Smooth muscle cell (in vitro differentiated cells): ENCODE measurements at regions not wholly inside any gene's neighbourhood (a gene's known extent, or its start where the extent isn't known, plus 50 kb on each side); places are given as distances from the start of the nearest gene placed in this dataset.
"Not testable (repeated sequence)": the region's sequence is repeated elsewhere in the genome, so short reads cannot be mapped to it uniquely, and the experiment has no call there.

Experiments
- DNase-seq: peaks from one replicate; lab custom pipeline; 2025; ENCODE audit not compliant: unreplicated experiment; lab: John Stamatoyannopoulos, UW
- H2AFZ ChIP-seq: fragments of 200-600 bp; sonication (generic); 2 replicates; pipeline ENCODE4 v1.6.0; 2016; ENCODE audit warnings: antibody characterized with exemption, low read depth, mild to moderate bottlenecking
- H3F3A ChIP-seq: fragments of 200-600 bp; sonication (generic); 2 replicates; pipeline ENCODE4 v1.6.0; 2017; ENCODE audit warnings: antibody characterized with exemption, low read depth
- H3K27ac ChIP-seq: fragments of 200-600 bp; sonication (generic); 2 replicates; pipeline ENCODE4 v1.5.1; 2016; ENCODE audit warnings: low read depth, mild to moderate bottlenecking
- H3K27me3 ChIP-seq: fragments of 200-600 bp; sonication (generic); 2 replicates; pipeline ENCODE4 v1.6.1; 2016; ENCODE audit warnings: low read depth, mild to moderate bottlenecking
- H3K36me3 ChIP-seq: fragments of 200-600 bp; sonication (generic); 2 replicates; pipeline ENCODE4 v1.5.1; 2016; ENCODE audit warnings: low read depth
- H3K4me1 ChIP-seq: fragments of 200-600 bp; sonication (generic); 2 replicates; pipeline ENCODE4 v1.5.1; 2016; ENCODE audit warnings: low read depth
- H3K4me2 ChIP-seq: fragments of 200-600 bp; sonication (generic); 2 replicates; pipeline ENCODE4 v1.6.0; 2016; ENCODE audit warnings: mild to moderate bottlenecking
- H3K4me3 ChIP-seq: fragments of 200-600 bp; sonication (generic); 2 replicates; pipeline ENCODE4 v1.5.1; 2016; ENCODE audit warnings: mild to moderate bottlenecking
- H3K79me2 ChIP-seq: fragments of 200-600 bp; sonication (generic); 2 replicates; pipeline ENCODE4 v1.6.0; 2016; ENCODE audit warnings: low read depth, mild to moderate bottlenecking
- H3K9ac ChIP-seq: fragments of 200-600 bp; sonication (generic); 2 replicates; pipeline ENCODE4 v1.6.0; 2016; ENCODE audit warnings: low read depth
- H3K9me3 ChIP-seq: fragments of 200-600 bp; sonication (generic); replicated peaks from 2 replicates; pipeline ENCODE4 v1.5.1; 2016; ENCODE audit warnings: low read depth
- H4K20me1 ChIP-seq: fragments of 200-600 bp; sonication (generic); 2 replicates; pipeline ENCODE4 v1.6.0; 2016; ENCODE audit warnings: low read depth
- WGBS: methylation state at CpG from one replicate; pipeline ENCODE4 v1.1.7; 2016; ENCODE audit warnings: low lambda C conversion rate; 5-methylcytosine and 5-hydroxymethylcytosine counted together
- TF ChIP-seq, protein P1 (sequence below): fragments of 200-600 bp; sonication (generic); IDR thresholded peaks from 2 replicates; pipeline ENCODE4 v1.5.1; 2017; ENCODE audit warnings: borderline replicate concordance, mild to moderate bottlenecking, antibody characterized with exemption; ENCODE audit not compliant: insufficient read depth, poor library complexity, severe bottlenecking

DNA sequence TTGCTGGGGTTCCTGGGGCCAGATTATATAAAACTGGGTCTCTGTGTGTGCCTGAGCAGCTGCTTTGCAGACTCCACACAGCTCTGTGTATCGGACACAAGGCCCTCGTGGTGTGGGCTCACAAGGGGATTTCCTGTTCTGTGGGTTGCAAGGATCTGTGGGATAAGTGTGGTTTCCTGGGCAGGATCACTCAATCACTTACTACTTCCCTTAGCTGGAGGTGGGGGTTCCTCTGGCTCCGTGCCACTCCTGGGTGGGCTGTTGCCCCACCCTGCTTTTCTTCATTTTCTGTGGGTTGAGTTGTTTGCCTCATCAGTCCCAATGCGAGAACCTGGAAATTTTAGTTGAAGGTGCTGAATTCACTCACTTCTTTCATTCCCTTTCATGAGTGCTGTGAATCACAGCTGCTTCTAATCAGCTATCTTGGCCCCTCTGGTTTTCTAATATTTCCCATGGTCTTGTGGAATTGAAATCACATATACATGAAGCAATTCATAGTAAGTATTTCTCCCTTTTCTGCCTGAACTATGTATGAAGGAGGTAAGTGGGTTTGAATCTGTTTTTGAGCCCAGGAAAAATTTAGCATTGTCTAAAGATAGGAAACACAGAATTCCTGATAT lies 196.3 kb downstream of the DCDC2C start:
- Histone ChIP-seq H3K4me3 (no peak overlapping the region), H3K27me3 (no peaks in the 10 kb centered on the region), H3K79me2 (no peaks in the 10 kb centered on the region), H3K9me3 (no peaks in the 10 kb centered on the region), H3K27ac (no peak overlapping the region), H3K36me3 (no peaks in the 10 kb centered on the region), H4K20me1 (no peaks in the 10 kb centered on the region), H3K4me2 (no peak overlapping the region), H2AFZ (no peak overlapping the region), H3K9ac (no peak overlapping the region), H3F3A (no peaks in the 10 kb centered on the region), H3K4me1 (no peaks in the 10 kb centered on the region)
- TF ChIP-seq, protein P1, sequence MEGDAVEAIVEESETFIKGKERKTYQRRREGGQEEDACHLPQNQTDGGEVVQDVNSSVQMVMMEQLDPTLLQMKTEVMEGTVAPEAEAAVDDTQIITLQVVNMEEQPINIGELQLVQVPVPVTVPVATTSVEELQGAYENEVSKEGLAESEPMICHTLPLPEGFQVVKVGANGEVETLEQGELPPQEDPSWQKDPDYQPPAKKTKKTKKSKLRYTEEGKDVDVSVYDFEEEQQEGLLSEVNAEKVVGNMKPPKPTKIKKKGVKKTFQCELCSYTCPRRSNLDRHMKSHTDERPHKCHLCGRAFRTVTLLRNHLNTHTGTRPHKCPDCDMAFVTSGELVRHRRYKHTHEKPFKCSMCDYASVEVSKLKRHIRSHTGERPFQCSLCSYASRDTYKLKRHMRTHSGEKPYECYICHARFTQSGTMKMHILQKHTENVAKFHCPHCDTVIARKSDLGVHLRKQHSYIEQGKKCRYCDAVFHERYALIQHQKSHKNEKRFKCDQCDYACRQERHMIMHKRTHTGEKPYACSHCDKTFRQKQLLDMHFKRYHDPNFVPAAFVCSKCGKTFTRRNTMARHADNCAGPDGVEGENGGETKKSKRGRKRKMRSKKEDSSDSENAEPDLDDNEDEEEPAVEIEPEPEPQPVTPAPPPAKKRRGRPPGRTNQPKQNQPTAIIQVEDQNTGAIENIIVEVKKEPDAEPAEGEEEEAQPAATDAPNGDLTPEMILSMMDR: no peak
- 60% methylated on average over 4 of the region's 4 CpGs for WGBS
- no peak for DNase-seq

DNA sequence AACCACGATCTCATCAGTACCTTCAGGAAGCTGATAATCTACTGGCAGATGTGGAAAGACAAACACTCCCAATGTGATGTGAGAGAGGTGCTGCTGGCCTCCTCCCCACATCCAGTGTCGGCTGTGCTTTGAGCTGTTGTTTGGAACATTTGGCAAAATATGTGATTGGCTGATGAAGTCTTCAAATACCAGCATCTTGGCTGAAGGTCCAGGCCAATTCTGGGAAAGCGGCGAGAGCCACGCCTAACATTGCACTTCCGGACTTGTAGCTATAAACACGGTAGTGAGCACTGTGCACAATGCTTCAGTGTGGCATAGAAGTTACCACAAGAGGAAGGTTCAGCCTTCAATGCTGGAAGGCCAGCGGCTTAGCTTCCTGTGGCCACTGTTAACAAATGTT lies 198.8 kb downstream of the DCDC2C start:
- Histone ChIP-seq H4K20me1 (no peaks in the 10 kb centered on the region), H3F3A (no peaks in the 10 kb centered on the region), H2AFZ (no peak overlapping the region), H3K36me3 (no peaks in the 10 kb centered on the region), H3K27ac (no peak overlapping the region), H3K9ac (no peak overlapping the region), H3K4me1 (no peaks in the 10 kb centered on the region), H3K27me3 (no peaks in the 10 kb centered on the region), H3K4me2 (no peak overlapping the region), H3K4me3 (no peak overlapping the region), H3K9me3 (peaks cover 4% of the 10 kb centered on the region), H3K79me2 (no peaks in the 10 kb centered on the region)
- no peak for DNase-seq
- TF ChIP-seq, protein P1: no peak
- WGBS: 93% methylated on average over 8 of the region's 8 CpGs

DNA sequence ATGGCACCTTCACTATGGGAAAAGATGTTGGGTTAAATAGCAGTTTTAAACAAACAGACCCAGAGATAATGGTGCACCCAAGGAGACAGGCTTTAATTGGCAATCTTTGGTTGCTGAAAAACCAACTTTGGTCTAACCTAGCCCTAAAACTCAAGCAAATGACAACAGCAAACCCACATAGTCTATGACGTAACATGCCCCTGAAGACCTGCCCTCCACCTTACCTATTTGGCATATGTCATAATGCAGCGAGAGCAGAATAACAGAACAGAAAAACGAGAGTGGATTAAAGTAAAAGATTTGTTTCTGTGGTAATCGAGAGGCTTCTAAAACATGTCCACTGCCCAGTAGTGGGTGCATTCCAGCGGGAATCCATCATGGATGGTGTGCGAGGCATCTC lies 200.7 kb downstream of the DCDC2C start:
- no peaks in the 10 kb centered on the region for H3K4me1 ChIP-seq
- no peak overlapping the region for H3K4me3 ChIP-seq
- no peaks in the 10 kb centered on the region for H3K27me3 ChIP-seq
- H2AFZ ChIP-seq: no peak overlapping the region
- WGBS: 83% methylated on average over 6 of the region's 6 CpGs
- no peaks in the 10 kb centered on the region for H4K20me1 ChIP-seq
- TF ChIP-seq, protein P1: no peak
- H3K27ac ChIP-seq: no peak overlapping the region
- H3K9me3 ChIP-seq: peaks cover 4% of the 10 kb centered on the region
- H3K79me2 ChIP-seq: no peaks in the 10 kb centered on the region
- H3K9ac ChIP-seq: no peak overlapping the region
- H3K36me3 ChIP-seq: no peaks in the 10 kb centered on the region
- no peak overlapping the region for H3K4me2 ChIP-seq
- no peaks in the 10 kb centered on the region for H3F3A ChIP-seq
- DNase-seq: no peak

DNA sequence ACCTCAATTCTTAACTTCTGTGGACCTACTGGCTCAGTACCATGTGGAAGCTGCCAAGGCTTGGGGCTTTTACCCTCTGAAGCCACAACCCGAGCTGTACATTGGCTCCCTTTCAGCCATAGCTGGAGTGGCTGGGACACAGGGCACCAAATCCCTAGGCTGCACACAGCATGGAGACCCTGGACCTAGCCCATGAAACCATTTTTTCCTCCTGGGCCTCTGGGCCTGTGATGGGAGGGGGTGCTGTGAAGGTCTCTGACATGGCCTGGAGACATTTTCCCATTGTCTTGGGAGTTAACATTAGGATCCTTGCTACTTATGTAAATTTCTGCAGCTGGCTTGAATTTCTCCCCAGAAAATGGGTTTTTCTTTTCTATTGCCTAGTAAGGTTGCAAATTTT lies 205.1 kb downstream of the DCDC2C start:
- DNase-seq, H3K36me3 ChIP-seq, H2AFZ ChIP-seq, H3K4me2 ChIP-seq, H4K20me1 ChIP-seq, H3K9ac ChIP-seq, H3K4me3 ChIP-seq, H3K79me2 ChIP-seq, H3K27ac ChIP-seq, H3K27me3 ChIP-seq, H3K9me3 ChIP-seq, H3F3A ChIP-seq: not testable (repeated sequence)
- WGBS: 54% methylated on average over 1 of the region's 1 CpG
- peaks cover 12% of the 10 kb centered on the region for H3K4me1 ChIP-seq
